SHP77 treated with DMSO at 0.1 percent for 48 hours (cell line): ENCODE measurements at regions not wholly inside any gene's neighbourhood (a gene's known extent, or its start where the extent isn't known, plus 50 kb on each side); places are given as distances from the start of the nearest gene placed in this dataset.

Experiments
- DNase-seq: peaks from one replicate; lab custom pipeline; 2025; lab: John Stamatoyannopoulos, UW

GRCh38 chr6:137353842-137354397, 134.7 kb upstream of the IFNGR1 start:
- no peak for DNase-seq

GRCh38 chr6:137353346-137353745, 134.2 kb upstream of the IFNGR1 start:
- DNase-seq = no peak

- DNase-seq = no peak
Measured at GRCh38 chr6:137352859-137353258, 133.7 kb upstream of the IFNGR1 start.

DNA sequence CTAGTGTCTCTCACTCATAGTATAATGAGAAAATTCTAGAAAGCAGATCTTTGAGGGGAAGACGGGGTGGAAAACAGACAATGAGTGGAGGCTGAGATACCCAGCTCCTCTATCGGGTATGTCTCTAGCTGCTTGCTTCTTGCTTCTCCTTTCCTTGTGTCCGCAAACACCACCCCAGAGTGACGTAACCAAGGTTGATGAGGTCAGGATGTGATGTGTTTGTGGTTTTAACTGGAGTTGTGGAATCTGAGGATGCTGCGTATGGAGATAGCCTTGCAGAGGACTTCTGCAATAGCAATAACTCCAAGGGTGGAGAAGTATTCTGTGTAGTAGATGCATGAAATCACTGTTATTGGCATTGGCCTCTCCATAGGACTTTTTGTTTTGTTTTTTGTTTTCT, 132.7 kb upstream of the IFNGR1 start:
- no peak for DNase-seq

DNA sequence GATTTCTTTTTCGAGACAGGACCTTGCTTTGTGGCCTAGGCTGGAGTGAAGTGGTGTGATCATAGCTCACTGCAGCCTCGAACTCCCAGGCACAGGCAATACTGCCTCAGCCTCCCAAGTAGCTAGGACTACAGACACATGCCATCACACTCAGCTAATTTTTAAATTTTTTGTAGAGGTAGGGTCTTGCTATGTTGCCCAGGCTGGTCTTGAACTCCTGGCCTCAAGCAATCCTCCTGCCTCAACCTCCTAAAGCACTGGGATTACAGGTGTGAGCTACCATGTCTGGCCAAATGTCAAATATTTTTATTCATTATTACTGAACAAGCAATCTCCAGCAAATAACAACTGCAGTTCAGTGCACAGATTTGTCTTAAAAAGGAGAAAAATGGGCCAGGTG, 131.7 kb upstream of the IFNGR1 start:
- DNase-seq = no peak

DNA sequence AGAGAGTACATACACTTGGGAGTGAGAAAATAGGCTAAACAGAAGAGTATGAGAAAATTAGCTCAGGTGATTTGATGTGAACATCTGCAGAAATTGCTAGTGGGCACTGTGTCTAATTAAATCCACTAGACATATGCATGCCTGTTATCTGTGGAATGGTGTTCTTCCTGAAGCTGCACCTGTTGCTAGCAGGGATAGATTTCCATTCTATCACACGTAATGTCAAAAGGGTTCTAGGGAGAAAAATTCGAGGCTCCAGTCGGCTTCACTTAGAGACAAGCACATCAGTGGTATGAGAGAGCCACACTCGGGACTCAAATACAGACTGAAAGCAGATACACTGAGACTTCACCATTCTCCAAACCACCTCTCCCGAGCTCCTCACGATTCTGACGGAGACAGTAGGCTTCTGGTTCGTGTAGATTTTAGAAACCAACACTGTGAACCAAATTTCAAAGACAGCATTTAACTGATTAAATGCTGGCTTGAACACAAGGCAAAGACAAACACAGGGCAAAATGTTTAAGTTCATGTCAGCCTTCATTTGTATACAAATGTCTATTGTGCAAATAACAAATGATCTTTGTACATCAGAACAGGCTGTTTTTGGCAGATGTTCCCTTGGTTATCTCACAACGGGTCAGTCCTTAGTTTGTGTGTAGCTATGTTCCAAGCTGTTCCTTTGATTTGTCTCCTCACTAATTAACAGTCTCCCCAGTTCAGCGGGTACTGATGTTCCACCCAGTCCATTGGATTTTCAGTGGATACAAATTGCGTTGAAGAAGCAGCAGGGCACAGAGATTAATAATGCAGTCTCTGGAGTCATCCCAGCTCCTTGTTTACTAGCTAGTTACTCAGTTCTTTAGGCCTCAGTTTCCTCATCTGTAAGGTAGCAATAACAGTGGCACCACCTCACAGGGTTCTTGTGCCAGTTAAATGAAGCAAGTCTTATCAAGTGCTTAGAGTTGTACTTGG, 131.0 kb upstream of the IFNGR1 start:
- no peak for DNase-seq

GRCh38 chr6:137348777-137349176, 129.6 kb upstream of the IFNGR1 start:
- DNase-seq = no peak

DNA sequence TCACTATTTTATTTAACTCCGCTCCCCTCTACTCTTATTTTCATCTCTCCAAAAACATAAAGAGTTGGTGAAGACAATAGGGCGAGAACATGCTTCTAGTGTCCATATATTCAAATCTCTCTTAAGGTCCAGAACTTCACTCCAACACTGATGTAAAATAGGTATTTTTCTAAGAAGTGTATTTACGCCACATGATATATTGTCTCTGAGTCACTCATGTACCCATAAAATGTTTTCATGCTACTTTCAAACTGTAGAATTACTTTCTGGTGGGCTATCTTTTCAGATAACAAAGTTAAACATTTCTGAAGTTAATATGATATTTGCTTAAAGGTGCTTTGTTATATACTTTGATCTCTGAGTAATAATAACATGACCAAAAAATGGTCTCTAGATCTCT, 124.1 kb upstream of the IFNGR1 start:
- no peak for DNase-seq

DNA sequence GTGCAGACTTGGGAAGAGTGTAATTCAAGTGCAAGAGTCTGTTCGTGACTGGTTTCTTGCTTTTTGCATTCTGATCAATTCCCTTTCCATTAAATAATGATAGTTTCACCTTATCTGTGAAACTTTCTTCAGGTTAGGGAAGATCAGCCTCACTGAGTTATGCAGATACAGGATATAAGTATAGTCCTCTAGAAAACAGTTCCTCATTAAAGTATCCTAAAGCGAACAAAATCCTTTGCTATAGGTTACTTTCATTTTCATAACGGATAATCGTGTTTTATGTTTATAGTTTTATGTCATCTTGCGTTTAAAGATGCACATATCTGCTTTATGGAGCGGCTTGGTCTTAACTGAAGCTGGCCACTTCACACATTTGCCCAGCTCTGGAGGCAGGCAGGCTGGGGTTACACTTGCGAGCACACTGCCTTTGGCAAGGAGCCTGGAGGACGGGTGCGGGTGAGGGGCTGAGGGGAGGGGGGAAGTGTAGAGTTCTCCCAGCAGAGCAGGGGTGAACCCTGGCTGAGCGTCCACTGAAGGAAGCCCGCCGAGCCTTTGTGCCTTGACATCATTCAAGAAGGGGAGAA, 123.5 kb upstream of the IFNGR1 start:
- no peak for DNase-seq

DNA sequence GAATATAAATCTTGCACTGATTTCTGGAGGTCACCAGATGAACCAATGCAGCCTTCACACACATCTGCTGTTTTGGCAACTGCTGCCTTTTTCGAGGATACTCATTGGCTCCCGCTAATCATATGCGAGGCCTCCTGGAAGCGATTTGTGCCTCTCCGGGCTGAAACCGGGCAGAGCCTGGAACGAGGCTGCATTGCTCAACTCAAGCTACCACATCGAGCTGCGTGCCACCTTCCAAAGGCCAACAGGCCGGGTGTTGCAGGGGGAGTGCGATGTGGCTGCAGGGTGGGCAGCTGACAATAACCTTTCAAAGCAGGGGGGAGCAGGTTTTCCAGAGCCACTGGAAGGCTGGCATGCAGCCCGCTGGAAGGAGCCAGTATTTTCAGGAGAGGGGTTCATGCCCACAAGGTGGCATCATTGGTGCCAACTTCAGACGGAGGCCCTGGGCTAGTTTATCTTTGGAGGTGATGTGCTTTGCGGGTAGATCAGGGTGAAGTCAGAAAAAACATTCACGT, 122.6 kb upstream of the IFNGR1 start:
- peak; percentile 10 for DNase-seq

DNA sequence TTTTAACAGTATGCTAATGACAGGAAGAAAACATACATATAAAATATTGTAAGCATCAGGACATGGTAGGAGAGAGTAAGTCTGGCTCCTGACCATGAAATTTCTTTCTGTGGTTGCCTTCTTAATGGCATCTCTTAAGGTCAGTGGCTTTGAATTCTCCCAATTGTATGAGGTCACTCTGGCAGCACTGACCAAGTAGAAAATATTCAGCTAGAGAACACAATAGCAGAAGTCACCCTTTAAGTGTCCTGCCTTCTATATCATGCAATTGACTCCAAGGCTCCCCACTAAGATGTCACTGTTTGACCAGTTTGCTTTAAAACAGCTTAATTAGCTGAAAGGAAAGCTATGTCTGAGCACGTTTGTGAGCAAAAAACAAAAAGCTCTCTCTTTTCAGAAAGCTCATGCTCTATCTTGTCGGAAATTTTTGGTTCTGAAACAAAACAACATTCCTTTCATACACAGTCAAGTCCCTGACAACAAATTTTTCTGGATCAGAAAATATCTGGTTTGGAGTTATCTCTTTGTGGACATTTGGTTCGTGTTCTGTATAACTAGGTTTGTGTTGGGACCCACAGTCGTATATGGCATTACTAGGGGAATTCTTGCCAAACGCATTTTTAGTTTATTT, 120.9 kb upstream of the IFNGR1 start:
- no peak for DNase-seq

- no peak for DNase-seq
Measured at GRCh38 chr6:137334884-137335283, 115.7 kb upstream of the IFNGR1 start.

DNA sequence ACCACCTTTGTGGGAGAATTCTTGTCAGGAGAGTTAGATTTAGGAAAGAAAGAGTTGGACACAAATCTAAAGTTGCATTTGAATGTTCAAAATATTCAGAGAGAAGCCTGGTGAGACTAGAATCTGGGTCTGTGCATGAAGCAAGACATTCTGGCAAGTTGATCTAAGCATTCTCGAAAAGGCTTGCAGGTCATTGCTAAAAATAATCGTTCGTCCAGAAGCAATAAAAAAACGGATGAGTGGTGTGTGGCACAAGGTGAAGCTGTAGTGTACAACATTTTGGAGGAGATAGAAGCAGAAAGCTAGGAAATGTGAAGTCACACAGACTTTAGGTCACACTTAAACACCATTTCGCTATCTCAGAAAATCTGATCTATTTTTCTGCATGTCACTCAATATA, 114.9 kb upstream of the IFNGR1 start:
- no peak for DNase-seq

DNA sequence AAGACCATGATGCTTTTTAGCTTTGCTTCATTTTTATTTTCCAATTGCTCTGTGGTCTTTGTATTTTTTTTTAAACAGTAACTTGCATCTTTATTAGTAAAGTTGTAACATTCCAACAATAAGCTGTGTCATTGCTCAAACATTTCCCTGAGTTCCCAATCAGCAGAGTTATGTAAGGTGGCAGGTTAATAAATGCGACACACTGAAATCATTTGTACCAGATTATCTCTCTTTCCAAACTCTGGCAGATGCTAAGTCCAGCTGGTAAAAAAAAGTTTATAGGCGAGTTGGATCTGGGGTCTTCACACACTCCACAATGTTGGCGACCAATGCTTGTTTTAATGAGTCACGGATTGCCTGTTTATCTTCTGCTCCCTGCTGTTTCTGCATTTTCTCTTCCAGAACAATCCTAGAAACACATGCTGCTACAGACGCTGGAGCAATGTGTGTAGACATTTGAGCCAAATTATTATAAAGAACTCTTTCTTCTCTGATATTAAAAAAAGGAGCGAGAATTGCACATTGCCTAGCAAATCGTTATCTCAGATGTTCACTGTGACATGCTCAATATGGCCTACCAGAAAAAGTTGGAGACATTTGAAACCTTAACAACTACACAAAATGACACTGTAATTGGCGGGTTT, 113.6 kb upstream of the IFNGR1 start:
- DNase-seq = no peak

- DNase-seq = no peak
Measured at GRCh38 chr6:137323860-137324259, 104.7 kb upstream of the IFNGR1 start.

DNA sequence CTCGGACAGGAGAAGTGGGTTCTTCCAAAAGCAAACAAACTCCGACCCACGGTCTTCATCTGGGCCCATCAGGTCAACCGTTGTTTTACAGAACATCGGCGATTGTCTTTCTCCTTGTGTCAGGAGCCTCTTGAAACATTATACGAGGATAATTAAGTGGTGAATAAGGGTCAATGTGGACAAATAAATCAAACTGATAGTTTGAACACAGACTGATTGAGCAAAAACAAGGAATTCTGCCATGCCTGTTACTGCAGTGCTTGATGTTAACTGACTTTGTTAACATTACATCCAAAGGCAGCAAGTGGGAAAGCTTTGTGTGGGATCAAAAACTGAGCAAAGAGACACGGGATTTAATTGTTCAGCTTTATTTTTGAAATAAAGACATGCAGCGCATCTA, 101.1 kb upstream of the IFNGR1 start:
- DNase-seq = no peak

DNA sequence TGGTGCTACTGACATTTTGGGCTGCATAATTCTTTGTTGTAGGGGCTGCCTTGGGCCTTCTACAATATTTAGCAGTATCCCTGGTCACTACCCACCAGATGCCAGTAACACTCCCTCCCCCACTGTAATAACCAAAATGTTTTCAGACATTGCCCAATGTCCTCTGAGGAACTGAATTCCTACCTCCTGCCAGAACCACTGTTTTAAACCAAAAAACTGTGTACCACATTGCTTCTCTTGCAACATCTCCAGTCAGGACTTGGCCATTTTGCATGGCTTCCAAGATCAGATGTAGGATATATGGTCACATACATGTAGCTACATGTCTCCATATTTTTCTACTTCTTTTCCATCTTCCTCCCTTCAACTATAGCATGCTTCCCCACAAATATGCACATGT, 97.4 kb upstream of the IFNGR1 start:
- DNase-seq = no peak

- DNase-seq = no peak
Measured at GRCh38 chr6:137315081-137315480, 95.9 kb upstream of the IFNGR1 start.

- DNase-seq = no peak
Measured at GRCh38 chr6:137313928-137314855, 95.0 kb upstream of the IFNGR1 start.

DNA sequence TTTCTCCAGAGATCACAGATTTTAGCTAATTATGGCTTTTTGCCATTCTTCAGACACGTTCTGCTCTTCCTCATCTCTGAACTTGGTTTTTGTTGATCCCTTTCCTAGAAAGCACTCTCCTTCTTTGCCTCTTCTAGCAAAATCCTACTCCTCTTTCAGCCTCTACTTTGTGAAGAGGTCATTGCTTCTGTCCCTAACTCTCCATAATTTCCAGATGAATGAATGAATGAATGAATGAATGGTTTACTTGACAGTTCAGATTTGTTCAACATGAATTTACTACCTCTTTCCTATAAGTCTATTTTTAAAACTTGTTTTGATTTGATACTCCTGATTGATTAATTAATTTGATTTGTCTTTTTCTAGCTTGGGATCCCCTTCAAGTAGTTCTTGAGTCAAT, 94.0 kb upstream of the IFNGR1 start:
- no peak for DNase-seq

DNA sequence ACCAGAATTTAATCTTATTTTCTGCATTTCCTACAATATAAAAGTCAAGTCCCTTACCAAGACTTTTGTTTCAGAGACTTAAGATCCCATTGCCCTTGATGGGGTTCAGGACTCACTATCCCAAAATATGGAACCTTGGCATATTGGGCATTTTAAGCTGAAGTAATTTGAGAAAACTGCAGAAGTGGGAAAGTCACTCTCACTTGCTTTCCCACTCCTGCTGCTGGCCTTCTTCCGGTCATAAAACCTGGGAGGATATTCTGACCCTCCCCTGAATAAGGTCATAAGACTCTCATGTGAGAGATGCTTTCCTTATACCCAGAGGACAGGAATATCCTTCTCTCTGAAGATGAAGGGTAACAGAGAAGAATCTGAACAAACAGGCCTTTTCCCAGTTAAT, 92.8 kb upstream of the IFNGR1 start:
- DNase-seq = no peak
